Stimulated activated CD4-positive, alpha-beta T cell treated with anti-CD3 and anti-CD28 coated beads, Interleukin-12 subunit alpha, Interleukin-12 subunit beta, amount 100 ng/mL, for 4 hours (primary cell): ENCODE measurements at regions not wholly inside any gene's neighbourhood (a gene's known extent, or its start where the extent isn't known, plus 50 kb on each side); places are given as distances from the start of the nearest gene placed in this dataset.
A peak's percentile ranks its signal among the peaks of the same experiment; 100 is the strongest.

Experiments
- DNase-seq: peaks from one replicate; pipeline ENCODE4 v3.0.0-alpha.2; 2020

DNA sequence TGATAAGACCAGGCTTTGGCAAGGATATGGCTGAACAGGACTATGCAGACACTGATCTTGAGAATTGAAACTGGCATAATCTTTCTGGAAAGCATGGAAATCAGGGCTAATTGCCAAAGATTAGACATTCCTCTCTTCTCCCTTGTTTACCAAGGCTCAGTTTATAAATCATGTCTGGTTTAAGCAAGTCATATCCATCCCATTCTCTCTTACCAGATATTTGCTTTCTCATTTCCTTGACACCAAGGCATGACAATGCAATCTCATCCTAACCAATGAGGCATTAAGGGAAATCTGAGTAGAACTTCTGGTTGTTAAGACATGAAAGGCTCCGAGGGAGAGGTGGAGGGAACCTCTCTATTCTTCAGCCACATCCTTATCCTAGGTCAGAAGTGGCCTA is 110.3 kb upstream of the CEP85L start:
- DNase-seq = no peak

DNA sequence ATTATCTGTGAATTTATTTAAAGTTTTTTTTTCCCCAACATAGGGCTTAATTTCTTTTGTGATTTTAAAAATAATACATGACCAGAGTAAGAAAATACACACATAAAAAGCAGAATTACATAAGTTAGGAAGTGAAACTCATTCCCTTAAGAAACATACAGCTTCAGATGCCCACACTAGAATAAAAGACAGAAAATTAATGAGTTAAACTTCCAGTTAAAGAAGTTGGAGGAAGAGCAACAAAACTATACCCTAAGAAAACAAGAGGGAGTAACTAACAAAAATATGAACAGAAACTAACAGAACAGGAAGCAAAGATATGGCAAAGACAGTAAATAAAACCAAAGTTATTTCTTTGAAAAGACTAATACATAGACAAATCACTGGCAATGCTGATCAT is 107.6 kb upstream of the CEP85L start:
- DNase-seq = no peak

DNA sequence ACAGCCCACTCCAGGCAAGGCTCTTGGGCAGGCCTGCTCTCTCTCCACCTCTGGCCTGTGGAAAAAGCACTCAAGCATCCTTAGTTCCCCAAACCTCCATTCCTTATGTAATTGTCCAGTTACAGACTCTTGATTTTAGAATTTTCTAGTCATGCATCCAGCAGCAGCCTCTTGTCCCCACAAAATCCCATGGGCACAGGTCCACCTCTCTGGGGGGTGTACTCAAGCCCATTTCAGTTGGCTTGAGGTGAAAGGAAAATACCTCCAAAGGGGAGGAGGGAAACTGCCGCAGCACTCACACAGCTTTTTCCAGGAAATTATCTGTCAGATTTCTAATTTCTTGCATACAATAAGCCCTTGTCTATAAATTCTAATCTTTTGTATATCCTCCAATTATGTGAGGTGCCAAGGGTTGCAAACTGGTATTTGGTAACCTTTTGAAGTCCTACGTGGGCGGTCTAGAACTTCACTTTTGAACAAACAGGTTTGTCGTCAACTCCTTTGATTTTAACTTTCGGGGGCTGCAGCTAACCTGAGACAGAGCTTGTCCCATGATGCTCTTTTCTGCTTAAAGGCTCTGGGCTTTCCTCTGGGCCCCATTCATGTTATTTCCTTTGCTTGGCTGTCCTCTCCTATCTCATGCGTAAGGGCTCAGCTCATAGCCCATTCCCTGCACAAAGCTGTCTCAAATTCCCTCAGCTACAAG is 104.7 kb upstream of the CEP85L start:
- DNase-seq = no peak

DNA sequence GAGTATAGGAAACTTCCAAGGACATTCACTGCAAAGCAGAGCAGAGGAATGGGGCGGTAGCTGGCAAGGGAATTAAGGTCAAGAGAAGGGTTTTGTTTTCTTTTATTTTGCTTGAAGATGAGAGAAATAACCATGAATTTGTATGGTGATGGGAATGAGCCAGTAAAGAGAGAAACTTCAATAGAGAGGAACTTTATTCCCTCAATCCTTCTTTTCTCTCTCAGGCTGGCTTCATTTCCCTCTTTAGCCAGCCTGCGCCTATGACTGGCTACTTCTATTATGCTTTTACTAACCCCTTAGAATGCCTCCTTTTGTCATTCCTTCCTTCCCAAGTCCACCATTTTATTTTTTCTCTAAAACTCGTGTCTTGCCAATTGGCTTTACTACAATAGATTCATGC is 101.4 kb upstream of the CEP85L start:
- no peak for DNase-seq

DNA sequence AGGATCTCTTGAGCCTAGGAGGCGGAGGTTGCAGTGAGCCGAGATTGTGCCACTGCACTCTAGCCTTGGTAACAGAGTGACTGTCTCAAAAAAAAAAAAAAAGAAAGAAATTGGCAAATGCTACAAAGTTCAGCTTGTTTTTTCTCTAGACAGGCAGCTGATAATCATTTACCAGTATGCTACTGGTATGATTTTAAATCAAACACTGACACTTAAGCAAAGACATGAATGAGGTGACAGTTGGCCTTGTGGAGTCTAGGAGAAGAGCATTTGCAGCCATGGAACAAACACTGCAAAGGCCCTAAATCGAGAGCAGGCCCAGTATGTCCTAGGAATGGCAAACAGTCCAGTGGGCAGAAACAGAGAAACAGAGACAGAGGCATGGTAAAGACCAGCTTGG is 99.7 kb upstream of the CEP85L start:
- no peak for DNase-seq

DNA sequence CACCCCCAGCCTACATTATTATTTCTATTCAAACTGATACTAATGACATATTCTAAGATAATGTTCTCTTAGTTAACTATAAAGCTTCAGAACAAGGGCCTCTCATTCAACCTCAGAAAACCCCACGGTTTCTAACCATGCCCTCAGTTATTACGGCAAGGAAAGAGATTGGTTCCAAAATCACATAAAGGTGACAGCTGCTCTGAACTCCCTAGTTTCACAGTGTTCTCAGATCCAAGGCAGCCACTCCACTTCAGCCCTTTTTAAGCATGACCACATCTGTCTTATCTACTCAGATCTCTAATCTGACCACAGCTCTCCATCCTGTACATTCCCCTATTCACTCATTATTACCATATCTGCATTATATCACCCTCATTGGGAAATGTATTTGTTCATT is 98.8 kb upstream of the CEP85L start:
- DNase-seq = no peak

DNA sequence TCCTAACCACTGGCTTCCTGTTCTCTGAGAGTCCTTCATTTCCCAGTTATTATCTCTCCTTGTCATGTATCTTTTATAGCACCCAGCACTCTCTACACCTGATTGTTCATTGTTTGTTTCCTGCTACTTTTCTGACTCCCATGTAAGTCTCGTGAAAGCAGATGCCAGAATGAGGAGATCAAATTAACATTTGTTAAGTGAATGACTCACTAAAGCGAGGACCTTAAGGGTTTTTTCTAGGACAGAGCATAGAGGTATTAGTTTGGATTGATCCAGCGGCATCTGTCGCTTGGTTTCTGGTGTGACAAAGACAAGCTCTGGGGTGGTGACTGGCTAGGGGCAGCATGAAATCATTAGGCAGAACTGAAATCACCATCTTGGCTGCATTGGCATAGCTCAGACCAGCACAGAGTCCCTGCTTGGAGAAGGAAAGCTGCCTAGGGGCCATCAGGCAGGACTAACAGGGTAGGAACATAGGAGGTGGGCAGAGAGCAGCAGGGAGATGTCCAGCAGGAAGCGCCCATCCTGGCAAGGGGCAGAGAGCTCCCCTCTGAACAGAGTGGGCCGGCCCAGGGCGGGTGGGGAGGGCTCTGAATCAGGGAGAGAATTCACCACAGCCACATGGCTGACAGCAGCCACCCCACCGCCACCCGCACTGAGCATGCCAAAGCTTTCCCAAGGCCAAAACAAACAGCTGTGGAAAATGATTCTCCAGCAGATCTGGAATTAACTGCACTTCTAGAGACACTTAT is 97.1 kb upstream of the CEP85L start:
- no peak for DNase-seq

DNA sequence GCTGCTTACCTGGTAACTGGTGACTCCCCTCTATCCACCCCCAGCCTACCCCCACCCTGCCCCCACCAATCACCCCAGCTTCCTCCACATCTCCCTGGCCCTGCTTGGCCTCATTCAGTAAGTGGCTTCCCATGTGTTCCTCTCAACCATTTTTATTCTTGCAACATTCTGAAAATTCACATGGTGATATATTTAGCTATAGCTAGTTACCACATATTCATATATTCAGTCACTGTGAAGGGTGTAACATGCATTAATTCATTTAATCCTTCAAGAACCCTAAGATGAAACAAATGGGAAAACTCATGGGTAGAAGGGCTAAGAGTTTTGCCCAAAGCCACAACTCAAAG is 95.4 kb upstream of the CEP85L start:
- no peak for DNase-seq

DNA sequence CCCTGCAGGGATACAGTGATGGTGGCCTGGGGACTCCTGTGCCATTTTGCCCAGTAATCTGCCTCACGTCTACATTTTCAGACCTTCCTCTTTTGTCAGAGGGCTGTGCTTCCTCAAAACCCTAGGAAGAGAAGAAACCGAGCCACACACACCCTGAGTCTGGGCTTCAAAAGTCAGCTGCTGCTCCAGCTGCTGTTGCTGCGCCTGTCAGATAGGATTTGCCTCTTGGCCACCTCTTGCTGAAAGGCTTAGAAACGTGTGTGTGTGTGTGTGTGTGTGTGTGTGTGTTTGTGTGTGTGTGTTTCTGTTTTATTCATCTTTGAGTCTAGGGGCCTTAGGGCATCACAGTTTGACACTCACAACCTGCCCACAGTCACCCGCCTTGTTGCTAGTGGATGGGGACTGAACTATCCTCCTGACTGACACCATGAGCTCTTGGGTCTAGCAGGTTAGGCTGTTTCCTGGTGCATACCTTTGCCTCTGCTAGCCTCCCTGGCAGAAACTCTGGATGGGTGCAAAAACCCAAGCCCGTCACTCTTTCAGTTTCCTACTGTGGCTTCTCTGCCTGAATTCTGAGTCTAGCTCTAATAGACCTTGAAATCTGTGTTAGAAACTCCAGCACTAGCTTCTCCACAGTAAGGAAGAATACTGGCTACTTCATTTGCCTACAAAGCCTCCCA is 94.9 kb upstream of the CEP85L start:
- no peak for DNase-seq

DNA sequence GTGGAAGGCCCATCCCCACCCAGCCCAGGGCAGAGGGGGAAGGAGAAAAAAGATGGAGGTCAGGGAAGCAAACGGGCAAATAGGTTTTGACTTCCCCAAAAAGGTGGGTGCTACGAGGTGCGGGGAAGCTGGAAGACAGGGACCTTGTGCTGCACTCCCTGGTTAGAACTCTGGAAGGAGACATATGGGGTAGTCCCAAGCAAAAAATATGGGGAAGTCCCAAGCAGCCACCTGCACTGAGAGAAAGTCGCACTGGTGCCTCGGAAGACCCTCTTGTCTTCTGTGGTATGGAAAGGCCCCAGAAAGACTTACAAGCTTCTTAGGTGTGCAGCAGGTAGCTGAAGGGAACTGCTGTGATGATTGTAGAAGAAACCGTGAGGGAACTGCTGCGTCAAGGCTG is 93.8 kb upstream of the CEP85L start:
- DNase-seq = no peak

DNA sequence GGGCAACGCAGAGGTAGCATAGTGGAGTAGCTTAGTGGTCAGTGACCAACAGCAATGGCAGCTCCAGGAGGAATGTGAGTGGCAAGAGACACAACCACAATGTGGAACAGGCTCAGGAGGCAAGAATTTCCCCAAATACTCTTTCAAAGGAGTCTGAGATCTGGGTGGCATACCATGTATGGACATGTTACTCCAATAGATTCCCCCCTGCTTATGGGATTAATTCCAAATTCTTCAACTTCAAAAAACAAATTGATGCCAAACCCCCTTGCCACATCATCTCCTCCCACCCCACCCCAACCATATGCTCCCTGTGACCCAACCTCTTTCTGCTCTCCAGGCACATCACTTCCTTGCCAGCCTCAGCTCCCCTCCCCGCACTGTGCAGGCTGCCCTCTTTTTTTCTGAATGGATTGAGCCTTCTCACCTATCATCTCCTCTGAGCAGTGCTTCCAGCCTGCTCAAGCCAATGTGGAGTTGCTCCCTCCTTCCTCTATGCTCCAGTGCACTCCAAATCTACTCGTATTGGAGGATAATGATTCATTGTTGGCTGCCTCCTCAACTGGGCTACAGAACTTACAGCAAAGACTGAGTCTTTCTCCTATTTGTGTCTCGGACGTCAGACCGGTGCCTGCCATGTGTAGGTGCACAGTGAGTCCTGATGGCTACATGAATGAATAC is 93.0 kb upstream of the CEP85L start:
- no peak for DNase-seq

DNA sequence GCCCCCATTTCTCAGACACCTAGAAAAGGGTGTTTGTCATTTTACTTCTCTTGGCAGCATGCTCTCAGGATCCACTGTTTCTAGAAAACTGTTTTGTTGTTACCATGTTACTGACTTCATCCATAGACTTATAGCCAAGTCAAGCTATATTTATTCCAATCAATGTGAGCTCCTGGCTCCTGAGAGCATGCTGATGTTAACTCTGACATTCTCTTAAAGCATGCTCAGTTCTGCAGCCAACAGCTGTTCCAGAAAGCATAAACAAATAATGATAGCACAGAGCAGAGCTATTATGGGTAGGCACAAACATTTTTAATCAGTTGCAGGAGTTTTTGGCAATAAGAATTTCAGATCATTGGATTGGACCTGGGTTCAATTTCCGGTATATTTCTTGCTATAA is 92.4 kb upstream of the CEP85L start:
- no peak for DNase-seq

DNA sequence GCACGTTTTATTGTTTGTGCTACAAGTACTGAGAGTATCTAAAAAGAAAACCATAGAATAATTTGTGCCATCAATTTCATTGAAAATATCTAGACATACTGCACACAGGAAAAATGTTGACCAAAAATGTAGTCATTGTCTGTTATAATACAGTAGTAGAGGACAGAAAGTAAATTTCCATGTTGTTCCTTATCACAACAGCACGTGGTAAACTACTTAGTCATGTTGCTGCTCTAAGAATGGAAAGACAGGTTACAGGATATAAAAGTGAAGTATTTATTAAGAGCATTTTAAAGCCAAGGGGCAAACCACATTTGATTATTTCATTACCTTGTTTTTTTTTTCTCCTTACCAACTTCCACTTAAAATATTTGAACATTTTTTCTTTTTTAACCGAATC is 89.0 kb upstream of the CEP85L start:
- no peak for DNase-seq

DNA sequence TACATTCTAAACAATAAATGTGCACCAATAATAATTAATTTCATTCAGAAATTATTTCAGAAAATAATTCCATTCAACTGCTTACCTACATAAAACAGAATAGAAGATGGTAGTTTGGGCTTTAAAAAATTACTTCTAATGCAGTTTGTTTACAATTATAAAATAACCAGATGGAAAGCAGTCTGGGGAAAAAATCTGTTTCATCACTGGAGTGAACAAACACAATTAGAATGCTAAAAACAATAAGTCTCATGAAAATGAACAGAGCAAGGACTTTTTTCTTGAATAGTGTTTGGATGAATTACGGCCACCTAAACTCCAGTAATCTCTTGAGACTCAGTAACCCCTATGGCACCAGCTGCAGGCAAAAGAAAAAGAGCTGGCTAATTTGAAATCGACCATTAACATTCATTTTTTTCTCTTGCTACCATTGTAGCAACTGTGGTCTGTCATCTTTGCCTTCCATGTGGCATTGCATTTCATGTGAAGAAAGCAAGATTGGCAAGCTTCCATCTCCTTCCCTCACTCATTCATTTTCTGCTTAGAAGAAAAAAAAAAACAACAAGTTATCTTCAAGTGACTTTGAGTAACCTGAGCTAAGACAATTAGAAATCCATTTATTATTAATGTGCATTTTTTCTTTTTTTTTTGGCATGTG is 88.4 kb upstream of the CEP85L start:
- no peak for DNase-seq

DNA sequence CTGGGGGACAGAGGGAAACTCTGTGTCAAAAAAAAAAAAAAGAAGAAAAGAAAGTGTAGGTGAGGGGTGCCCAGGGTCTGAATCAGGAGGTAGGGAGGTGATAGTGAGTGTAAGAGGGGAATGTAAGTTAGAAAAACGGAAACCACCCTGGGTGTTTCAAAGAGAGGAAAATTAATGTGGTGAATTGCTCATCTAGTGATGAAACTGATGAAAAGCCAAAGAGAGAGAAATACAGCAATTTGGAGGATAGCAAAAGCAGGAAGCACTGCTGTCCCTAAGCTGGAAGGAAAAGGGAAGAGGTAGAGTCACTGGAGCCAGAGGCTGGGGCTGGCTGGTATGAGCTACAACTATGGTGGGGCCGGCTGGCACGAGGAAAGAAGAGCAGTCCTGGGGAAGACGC is 85.0 kb upstream of the CEP85L start:
- DNase-seq = no peak

DNA sequence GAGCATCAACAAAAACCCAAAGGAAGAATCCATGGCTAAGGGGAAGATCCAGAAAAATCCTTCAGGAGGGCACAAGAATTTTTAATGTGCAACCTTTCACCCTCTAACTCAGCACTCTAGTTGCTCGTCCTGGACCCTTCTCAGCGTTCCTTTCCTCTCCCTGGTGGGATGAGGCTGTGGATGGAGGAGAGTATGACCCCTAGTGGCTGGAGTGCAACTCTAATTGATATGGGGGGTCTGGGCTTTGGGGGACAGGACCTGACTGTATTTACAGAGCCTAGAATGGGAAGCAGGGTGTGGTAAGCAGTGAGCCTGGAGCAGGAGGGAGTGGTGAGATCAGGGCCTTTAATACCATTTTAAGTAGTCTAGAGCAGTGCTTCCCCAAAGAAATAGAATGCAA is 83.9 kb upstream of the CEP85L start:
- no peak for DNase-seq

DNA sequence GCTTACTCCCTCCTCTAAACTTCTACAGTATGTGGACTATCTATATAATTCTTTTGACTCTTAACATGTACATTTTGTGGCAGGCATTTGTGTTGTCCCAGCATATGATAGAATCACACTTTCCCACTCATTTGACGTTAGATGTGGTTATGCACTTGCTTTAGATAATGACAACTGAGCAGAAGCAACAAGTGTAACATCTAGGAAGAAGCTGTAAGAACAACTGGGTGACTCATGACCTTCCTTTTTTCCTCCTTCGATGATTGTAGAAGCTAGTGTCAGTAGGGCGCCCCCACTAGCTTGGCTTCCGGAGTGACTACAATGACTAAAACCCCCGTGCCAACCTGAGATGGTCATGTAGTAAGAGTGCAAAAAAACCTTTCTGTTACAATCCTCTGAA is 74.6 kb upstream of the CEP85L start:
- peak; percentile 58 for DNase-seq

DNA sequence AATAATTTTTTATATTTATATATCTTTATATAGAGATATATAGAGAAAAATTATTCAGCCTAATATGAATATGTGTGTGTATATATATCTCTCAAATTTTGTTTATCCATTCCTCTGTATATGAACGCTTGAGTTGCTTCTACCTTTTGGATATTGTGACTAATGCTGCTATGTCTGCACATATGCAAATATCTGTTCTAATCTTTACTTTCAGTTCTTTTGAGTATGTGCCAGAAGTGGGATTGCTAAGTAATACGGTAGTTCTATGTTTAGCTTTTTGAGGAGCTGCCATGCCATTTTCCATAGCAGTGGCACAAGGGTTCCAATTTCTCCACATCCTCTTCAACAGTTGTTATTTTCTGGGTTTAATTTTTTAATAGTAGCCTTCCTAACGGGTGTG is 72.8 kb upstream of the CEP85L start:
- no peak for DNase-seq

DNA sequence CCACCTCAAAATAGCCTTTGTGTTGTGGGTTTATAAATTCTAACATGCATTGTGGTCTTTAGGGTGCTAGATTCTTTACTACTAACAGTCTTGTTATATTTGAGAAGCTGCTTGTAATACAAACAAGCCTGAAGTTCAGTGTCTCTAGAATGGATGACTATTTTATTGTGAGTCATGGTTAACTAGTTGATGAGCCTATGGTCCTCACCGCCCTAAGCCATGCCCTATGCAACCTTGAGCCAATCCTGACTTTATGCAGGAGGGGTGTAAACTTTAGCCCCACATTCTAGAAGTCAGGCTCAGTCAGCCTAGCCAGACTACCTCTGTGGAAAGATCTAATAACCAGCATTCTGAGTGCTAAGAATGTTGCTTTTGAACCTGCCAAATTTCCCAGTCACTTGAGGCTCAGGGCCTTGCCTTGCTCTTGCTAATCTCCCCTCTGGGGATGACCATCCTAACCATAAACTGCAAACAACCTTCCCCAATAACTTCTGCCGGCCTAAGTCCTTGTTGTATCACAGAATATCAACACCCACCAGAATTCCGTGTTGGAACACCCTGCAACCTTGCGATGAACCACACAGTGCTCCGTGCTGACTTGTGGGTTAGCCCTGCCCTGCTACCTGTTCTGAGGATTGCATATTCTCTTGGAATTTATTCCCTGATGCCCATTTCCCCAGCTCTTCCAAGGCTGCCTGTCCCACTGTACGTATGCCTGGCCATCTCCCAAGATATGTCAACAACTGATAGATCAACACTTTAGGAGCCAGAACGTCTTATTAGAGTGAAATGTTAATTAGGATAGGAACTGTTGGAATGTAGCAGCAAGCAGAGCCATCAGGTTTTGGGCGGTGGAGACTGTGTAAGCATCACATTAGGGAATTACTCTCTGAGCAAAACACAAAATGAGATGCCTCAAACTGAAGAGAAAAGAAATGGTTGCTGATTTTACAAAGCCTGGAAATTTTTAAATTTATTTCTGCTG is 71.7 kb upstream of the CEP85L start:
- no peak for DNase-seq

DNA sequence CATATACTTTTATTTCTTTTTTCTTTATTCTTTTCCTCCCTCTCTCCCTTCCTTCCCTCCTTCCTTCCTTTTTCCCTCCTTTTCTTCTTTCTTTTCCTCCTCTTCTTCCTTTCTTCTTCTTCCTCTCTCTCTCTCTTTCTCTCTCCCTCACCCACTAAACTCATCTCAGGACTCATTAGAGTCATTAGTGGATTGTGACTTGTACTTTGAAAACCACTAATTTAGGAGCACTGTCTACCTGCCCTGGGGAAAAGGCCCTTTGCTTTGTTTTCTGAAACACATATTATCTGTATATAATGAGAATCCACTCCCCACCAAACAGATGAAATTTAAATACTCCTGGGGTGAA is 68.7 kb upstream of the CEP85L start:
- no peak for DNase-seq

DNA sequence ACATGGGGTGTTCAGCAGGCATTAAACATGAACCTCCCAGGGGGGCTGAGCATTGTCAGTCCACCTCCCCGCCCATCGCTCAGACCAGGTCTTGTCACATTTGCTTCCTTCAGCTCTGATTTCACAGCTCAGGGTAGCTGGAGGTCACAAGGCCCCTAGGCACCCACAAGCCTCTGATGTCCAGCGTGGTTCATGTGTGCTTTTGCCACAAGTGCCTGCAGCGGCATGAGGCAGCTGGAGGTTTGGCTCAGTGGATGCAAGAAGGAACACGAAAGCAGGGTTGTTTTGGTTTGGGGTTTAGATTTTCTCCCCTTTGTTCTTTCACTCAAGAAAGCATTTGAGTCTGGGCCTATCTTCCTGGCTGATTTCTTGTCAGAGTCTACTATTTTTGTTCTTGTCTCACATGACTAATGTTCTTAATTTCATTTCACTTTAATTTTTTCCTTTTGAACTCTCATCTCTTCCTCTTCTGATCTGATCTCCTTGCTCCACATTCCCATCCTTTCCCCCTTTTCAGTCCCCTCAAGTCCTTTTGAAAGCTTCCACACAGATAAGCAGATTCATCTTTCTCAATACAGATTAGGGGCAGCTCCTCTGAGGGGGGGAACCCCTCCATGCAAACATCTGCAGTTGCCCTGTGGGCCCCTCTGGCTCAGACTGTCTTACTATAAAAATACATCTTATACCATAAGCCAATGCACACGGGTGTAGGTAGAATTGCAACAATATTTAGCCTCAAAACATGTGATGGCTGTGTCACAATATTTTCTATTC is 68.1 kb upstream of the CEP85L start:
- no peak for DNase-seq
